ENCODE measurements at regions not wholly inside any gene's neighbourhood (a gene's known extent, or its start where the extent isn't known, plus 50 kb on each side); places are given as distances from the start of the nearest gene placed in this dataset.

DNA sequence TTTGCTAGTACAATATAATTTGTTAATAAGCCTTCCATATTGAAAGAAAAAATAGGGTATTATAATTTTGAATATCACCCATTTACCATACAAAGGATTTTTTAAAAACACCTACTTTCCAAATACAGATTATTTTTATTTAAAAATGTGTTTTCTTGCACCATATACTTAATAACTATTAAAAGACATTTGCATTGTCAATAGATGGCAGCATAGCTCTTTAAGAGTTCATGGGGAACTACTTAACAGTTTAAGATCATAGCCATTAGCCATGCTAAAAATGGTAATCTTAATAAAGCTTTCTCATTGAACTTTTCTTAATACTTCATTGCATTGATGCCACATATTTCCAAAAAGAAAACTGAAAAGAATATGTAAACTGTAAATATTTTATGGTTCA lies 1995.9 kb downstream of the C4orf33 start:
- DNase-seq (ENCODE audit: low read depth), result no peak
- no peak for TF ChIP-seq CTCF (IDR thresholded peaks at IDR 0.05; ENCODE audit: control insufficient read depth, insufficient read depth, low read depth, low read length, missing control alignments)
- H3K4me3 ChIP-seq (ENCODE audit: control insufficient read depth, low read depth, low read length), result no peak overlapping the region

GRCh38 chr4:131093303-131093702 lies 1997.4 kb downstream of the C4orf33 start:
- no peak for TF ChIP-seq CTCF (IDR thresholded peaks at IDR 0.05; ENCODE audit: control insufficient read depth, insufficient read depth, low read depth, low read length, missing control alignments)
- no peak overlapping the region for H3K4me3 ChIP-seq (ENCODE audit: control insufficient read depth, low read depth, low read length)
- DNase-seq (ENCODE audit: low read depth), result no peak

- DNase-seq (ENCODE audit: low read depth), result no peak
- H3K4me3 ChIP-seq (ENCODE audit: control insufficient read depth, low read depth, low read length), result no peak overlapping the region
- TF ChIP-seq CTCF (IDR thresholded peaks at IDR 0.05; ENCODE audit: control insufficient read depth, insufficient read depth, low read depth, low read length, missing control alignments), result no peak
Measured at GRCh38 chr4:131098976-131099375, 2003.0 kb downstream of the C4orf33 start.

DNA sequence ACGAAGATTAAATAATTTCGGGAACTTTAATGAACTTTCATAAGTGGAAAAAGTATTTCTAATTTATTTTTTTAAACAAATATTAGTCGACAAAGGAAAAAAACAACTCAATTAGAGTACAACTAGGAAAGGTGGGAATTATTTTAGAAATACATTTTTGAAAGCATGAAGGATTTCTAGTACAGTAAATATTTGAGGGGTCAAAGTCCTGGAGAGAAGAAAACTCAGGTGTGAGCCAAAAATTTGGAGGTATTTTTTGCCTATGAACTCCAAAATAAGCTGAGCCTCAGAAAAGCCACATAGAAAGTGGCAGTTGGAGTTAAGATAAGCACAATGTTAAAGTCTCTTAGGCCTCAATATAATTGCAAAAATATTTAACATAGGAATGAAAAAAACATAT lies 2017.3 kb downstream of the C4orf33 start:
- TF ChIP-seq CTCF (IDR thresholded peaks at IDR 0.05; ENCODE audit: control insufficient read depth, insufficient read depth, low read depth, low read length, missing control alignments), result no peak
- H3K4me3 ChIP-seq (ENCODE audit: control insufficient read depth, low read depth, low read length), result no peak overlapping the region
- DNase-seq (ENCODE audit: low read depth), result no peak

GRCh38 chr4:131113704-131114103 lies 2017.8 kb downstream of the C4orf33 start:
- no peak for TF ChIP-seq CTCF (IDR thresholded peaks at IDR 0.05; ENCODE audit: control insufficient read depth, insufficient read depth, low read depth, low read length, missing control alignments)
- DNase-seq (ENCODE audit: low read depth), result no peak
- no peak overlapping the region for H3K4me3 ChIP-seq (ENCODE audit: control insufficient read depth, low read depth, low read length)

DNA sequence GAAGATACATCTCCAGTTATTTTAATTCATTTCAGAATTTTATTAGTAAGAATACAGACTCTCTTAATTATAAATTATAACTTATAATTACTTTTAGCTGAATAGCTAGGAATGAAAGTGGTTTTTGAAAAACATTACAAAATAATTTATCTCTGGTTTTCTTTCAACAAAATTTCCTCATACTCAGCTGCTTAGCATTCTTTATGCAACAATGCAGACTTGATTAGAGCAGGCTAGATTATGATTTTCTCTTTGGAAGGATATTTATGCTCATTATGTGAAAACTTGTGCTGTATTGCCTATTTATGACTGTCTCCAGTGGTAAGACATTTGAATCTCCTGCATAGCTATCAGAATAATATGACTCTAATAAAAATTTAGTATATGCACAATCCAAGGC lies 2023.7 kb downstream of the C4orf33 start:
- no peak overlapping the region for H3K4me3 ChIP-seq (ENCODE audit: control insufficient read depth, low read depth, low read length)
- no peak for TF ChIP-seq CTCF (IDR thresholded peaks at IDR 0.05; ENCODE audit: control insufficient read depth, insufficient read depth, low read depth, low read length, missing control alignments)
- DNase-seq (ENCODE audit: low read depth), result no peak

GRCh38 chr4:131137196-131137595 lies 2011.9 kb upstream of the PCDH10 start:
- TF ChIP-seq CTCF (IDR thresholded peaks at IDR 0.05; ENCODE audit: control insufficient read depth, insufficient read depth, low read depth, low read length, missing control alignments), result no peak
- H3K4me3 ChIP-seq (ENCODE audit: control insufficient read depth, low read depth, low read length), result no peak overlapping the region
- no peak for DNase-seq (ENCODE audit: low read depth)
